ENCODE measurements at regions not wholly inside any gene's neighbourhood (a gene's known extent, or its start where the extent isn't known, plus 50 kb on each side); places are given as distances from the start of the nearest gene placed in this dataset.

- DNase-seq: no peak
- 75% methylated on average over 1 of the region's 1 CpG for WGBS (ENCODE audit: insufficient coverage)
- H3K4me1 ChIP-seq (ENCODE audit: control extremely low read depth in 1 of 4, control insufficient read depth in 4 of 4, insufficient read depth in 4 of 4, low read length in 3 of 4): no peaks in the 10 kb centered on the region
- no peaks in the 10 kb centered on the region for H3K27me3 ChIP-seq (replicated peaks in 2 of 5; ENCODE audit: control insufficient read depth in 4 of 5, insufficient read depth in 5 of 5, low read length in 4 of 5)
- no peak overlapping the region for H3K27ac ChIP-seq (ENCODE audit: insufficient read depth in 1 of 2, low read depth in 1 of 2, low read length in 2 of 2, poor library complexity in 1 of 2, severe bottlenecking in 2 of 2)
- no peak overlapping the region for H3K4me3 ChIP-seq (ENCODE audit: control insufficient read depth in 1 of 7, extremely low read depth in 1 of 7, insufficient read depth in 4 of 7, low read depth in 2 of 7, low read length in 6 of 7)
- no peaks in the 10 kb centered on the region for H3K9me3 ChIP-seq (ENCODE audit: control extremely low read depth in 1 of 5, control insufficient read depth in 4 of 5, insufficient read depth in 2 of 5, low read depth in 1 of 5, low read length in 4 of 5)
- CTCF ChIA-PET: no interaction called here
- POLR2A ChIA-PET: no interaction called here
- no peaks in the 10 kb centered on the region for H3K36me3 ChIP-seq (ENCODE audit: control insufficient read depth in 4 of 4, insufficient read depth in 4 of 4, low read length in 3 of 4)
Observed at GRCh38 chr18:44028109-44028508, 652.6 kb upstream of the SETBP1 start.

- Histone ChIP-seq H3K4me3 (ENCODE audit: control insufficient read depth in 1 of 7, extremely low read depth in 1 of 7, insufficient read depth in 4 of 7, low read depth in 2 of 7, low read length in 6 of 7) (no peak overlapping the region), H3K4me1 (ENCODE audit: control extremely low read depth in 1 of 4, control insufficient read depth in 4 of 4, insufficient read depth in 4 of 4, low read length in 3 of 4) (no peaks in the 10 kb centered on the region), H3K36me3 (ENCODE audit: control insufficient read depth in 4 of 4, insufficient read depth in 4 of 4, low read length in 3 of 4) (no peaks in the 10 kb centered on the region), H3K27ac (ENCODE audit: insufficient read depth in 1 of 2, low read depth in 1 of 2, low read length in 2 of 2, poor library complexity in 1 of 2, severe bottlenecking in 2 of 2) (no peak overlapping the region), H3K27me3 (replicated peaks in 2 of 5; ENCODE audit: control insufficient read depth in 4 of 5, insufficient read depth in 5 of 5, low read length in 4 of 5) (no peaks in the 10 kb centered on the region), H3K9me3 (ENCODE audit: control extremely low read depth in 1 of 5, control insufficient read depth in 4 of 5, insufficient read depth in 2 of 5, low read depth in 1 of 5, low read length in 4 of 5) (no peaks in the 10 kb centered on the region)
- WGBS (ENCODE audit: insufficient coverage): no CpG with 5 or more reads among the region's 2 CpGs
- DNase-seq: no peak
- POLR2A ChIA-PET: no interaction called here
- CTCF ChIA-PET: no interaction called here
Observed at GRCh38 chr18:44031063-44031462, 649.6 kb upstream of the SETBP1 start.

- CTCF ChIA-PET: no interaction called here
- 100% methylated on average over 4 of the region's 6 CpGs for WGBS (ENCODE audit: insufficient coverage)
Observed at GRCh38 chr18:44033144-44033701, 647.5 kb upstream of the SETBP1 start.

GRCh38 chr18:44035554-44035953 lies 645.1 kb upstream of the SETBP1 start:
- H3K27me3 ChIP-seq (replicated peaks in 2 of 5; ENCODE audit: control insufficient read depth in 4 of 5, insufficient read depth in 5 of 5, low read length in 4 of 5): no peaks in the 10 kb centered on the region
- H3K36me3 ChIP-seq (ENCODE audit: control insufficient read depth in 4 of 4, insufficient read depth in 4 of 4, low read length in 3 of 4): no peaks in the 10 kb centered on the region
- no peak for DNase-seq
- no peak overlapping the region for H3K4me3 ChIP-seq (ENCODE audit: control insufficient read depth in 1 of 7, extremely low read depth in 1 of 7, insufficient read depth in 4 of 7, low read depth in 2 of 7, low read length in 6 of 7)
- H3K27ac ChIP-seq (ENCODE audit: insufficient read depth in 1 of 2, low read depth in 1 of 2, low read length in 2 of 2, poor library complexity in 1 of 2, severe bottlenecking in 2 of 2): no peak overlapping the region
- ChIA-PET CTCF (interaction anchor here (0.7 kb wide), 1 partner anchor 17 kb away, joined by 4 read pairs; no protein-coding TSS in a partner anchor), POLR2A (no interaction called here)
- WGBS (ENCODE audit: insufficient coverage): 63% methylated on average over 1 of the region's 2 CpGs
- no peaks in the 10 kb centered on the region for H3K4me1 ChIP-seq (ENCODE audit: control extremely low read depth in 1 of 4, control insufficient read depth in 4 of 4, insufficient read depth in 4 of 4, low read length in 3 of 4)
- H3K9me3 ChIP-seq (ENCODE audit: control extremely low read depth in 1 of 5, control insufficient read depth in 4 of 5, insufficient read depth in 2 of 5, low read depth in 1 of 5, low read length in 4 of 5): no peaks in the 10 kb centered on the region

More at GRCh38 chr18:44033144-44033701, 647.5 kb upstream of the SETBP1 start:
- no peak for DNase-seq
- Histone ChIP-seq H3K4me1 (ENCODE audit: control extremely low read depth in 1 of 4, control insufficient read depth in 4 of 4, insufficient read depth in 4 of 4, low read length in 3 of 4) (no peaks in the 10 kb centered on the region), H3K36me3 (ENCODE audit: control insufficient read depth in 4 of 4, insufficient read depth in 4 of 4, low read length in 3 of 4) (no peaks in the 10 kb centered on the region), H3K27me3 (replicated peaks in 2 of 5; ENCODE audit: control insufficient read depth in 4 of 5, insufficient read depth in 5 of 5, low read length in 4 of 5) (no peaks in the 10 kb centered on the region), H3K27ac (ENCODE audit: insufficient read depth in 1 of 2, low read depth in 1 of 2, low read length in 2 of 2, poor library complexity in 1 of 2, severe bottlenecking in 2 of 2) (no peak overlapping the region), H3K9me3 (ENCODE audit: control extremely low read depth in 1 of 5, control insufficient read depth in 4 of 5, insufficient read depth in 2 of 5, low read depth in 1 of 5, low read length in 4 of 5) (no peaks in the 10 kb centered on the region), H3K4me3 (ENCODE audit: control insufficient read depth in 1 of 7, extremely low read depth in 1 of 7, insufficient read depth in 4 of 7, low read depth in 2 of 7, low read length in 6 of 7) (no peak overlapping the region)
- POLR2A ChIA-PET: no interaction called here

- no CpG with 5 or more reads among the region's 3 CpGs for WGBS (ENCODE audit: insufficient coverage)
- Histone ChIP-seq H3K4me1 (ENCODE audit: control extremely low read depth in 1 of 4, control insufficient read depth in 4 of 4, insufficient read depth in 4 of 4, low read length in 3 of 4) (no peaks in the 10 kb centered on the region), H3K9me3 (ENCODE audit: control extremely low read depth in 1 of 5, control insufficient read depth in 4 of 5, insufficient read depth in 2 of 5, low read depth in 1 of 5, low read length in 4 of 5) (no peaks in the 10 kb centered on the region), H3K4me3 (ENCODE audit: control insufficient read depth in 1 of 7, extremely low read depth in 1 of 7, insufficient read depth in 4 of 7, low read depth in 2 of 7, low read length in 6 of 7) (no peak overlapping the region), H3K27me3 (replicated peaks in 2 of 5; ENCODE audit: control insufficient read depth in 4 of 5, insufficient read depth in 5 of 5, low read length in 4 of 5) (no peaks in the 10 kb centered on the region), H3K36me3 (ENCODE audit: control insufficient read depth in 4 of 4, insufficient read depth in 4 of 4, low read length in 3 of 4) (no peaks in the 10 kb centered on the region), H3K27ac (ENCODE audit: insufficient read depth in 1 of 2, low read depth in 1 of 2, low read length in 2 of 2, poor library complexity in 1 of 2, severe bottlenecking in 2 of 2) (no peak overlapping the region)
- ChIA-PET CTCF (no interaction called here), POLR2A (no interaction called here)
- DNase-seq: no peak
Observed at GRCh38 chr18:44036501-44036900, 644.2 kb upstream of the SETBP1 start.

- H3K9me3 ChIP-seq (ENCODE audit: control extremely low read depth in 1 of 5, control insufficient read depth in 4 of 5, insufficient read depth in 2 of 5, low read depth in 1 of 5, low read length in 4 of 5): peaks cover 0 to under 1% (median 0%) of the 10 kb centered on the region in 5 experiments
- no peaks in the 10 kb centered on the region for H3K27me3 ChIP-seq (replicated peaks in 2 of 5; ENCODE audit: control insufficient read depth in 4 of 5, insufficient read depth in 5 of 5, low read length in 4 of 5)
- CTCF ChIA-PET: no interaction called here
- POLR2A ChIA-PET: no interaction called here
- DNase-seq: no peak
- H3K36me3 ChIP-seq (ENCODE audit: control insufficient read depth in 4 of 4, insufficient read depth in 4 of 4, low read length in 3 of 4): no peaks in the 10 kb centered on the region
- no peaks in the 10 kb centered on the region for H3K4me1 ChIP-seq (ENCODE audit: control extremely low read depth in 1 of 4, control insufficient read depth in 4 of 4, insufficient read depth in 4 of 4, low read length in 3 of 4)
- H3K4me3 ChIP-seq (ENCODE audit: control insufficient read depth in 1 of 7, extremely low read depth in 1 of 7, insufficient read depth in 4 of 7, low read depth in 2 of 7, low read length in 6 of 7): no peak overlapping the region
- no peak overlapping the region for H3K27ac ChIP-seq (ENCODE audit: insufficient read depth in 1 of 2, low read depth in 1 of 2, low read length in 2 of 2, poor library complexity in 1 of 2, severe bottlenecking in 2 of 2)
- WGBS (ENCODE audit: insufficient coverage): no CpG with 5 or more reads among the region's 2 CpGs
Observed at GRCh38 chr18:44039216-44039615, 641.5 kb upstream of the SETBP1 start.

GRCh38 chr18:44039826-44040225 lies 640.9 kb upstream of the SETBP1 start:
- Histone ChIP-seq H3K27ac (ENCODE audit: insufficient read depth in 1 of 2, low read depth in 1 of 2, low read length in 2 of 2, poor library complexity in 1 of 2, severe bottlenecking in 2 of 2) (no peak overlapping the region), H3K36me3 (ENCODE audit: control insufficient read depth in 4 of 4, insufficient read depth in 4 of 4, low read length in 3 of 4) (no peaks in the 10 kb centered on the region), H3K4me3 (ENCODE audit: control insufficient read depth in 1 of 7, extremely low read depth in 1 of 7, insufficient read depth in 4 of 7, low read depth in 2 of 7, low read length in 6 of 7) (no peak overlapping the region), H3K4me1 (ENCODE audit: control extremely low read depth in 1 of 4, control insufficient read depth in 4 of 4, insufficient read depth in 4 of 4, low read length in 3 of 4) (no peaks in the 10 kb centered on the region), H3K9me3 (ENCODE audit: control extremely low read depth in 1 of 5, control insufficient read depth in 4 of 5, insufficient read depth in 2 of 5, low read depth in 1 of 5, low read length in 4 of 5) (peaks cover 0 to 2% (median 0%) of the 10 kb centered on the region in 5 experiments), H3K27me3 (replicated peaks in 2 of 5; ENCODE audit: control insufficient read depth in 4 of 5, insufficient read depth in 5 of 5, low read length in 4 of 5) (no peaks in the 10 kb centered on the region)
- ChIA-PET CTCF (no interaction called here), POLR2A (no interaction called here)
- DNase-seq: no peak
- 100% methylated on average over 1 of the region's 1 CpG for WGBS (ENCODE audit: insufficient coverage)
